ENCODE measurements at regions not wholly inside any gene's neighbourhood (a gene's known extent, or its start where the extent isn't known, plus 50 kb on each side); places are given as distances from the start of the nearest gene placed in this dataset.
"Not testable (repeated sequence)": the region's sequence is repeated elsewhere in the genome, so short reads cannot be mapped to it uniquely, and the experiment has no call there.

DNA sequence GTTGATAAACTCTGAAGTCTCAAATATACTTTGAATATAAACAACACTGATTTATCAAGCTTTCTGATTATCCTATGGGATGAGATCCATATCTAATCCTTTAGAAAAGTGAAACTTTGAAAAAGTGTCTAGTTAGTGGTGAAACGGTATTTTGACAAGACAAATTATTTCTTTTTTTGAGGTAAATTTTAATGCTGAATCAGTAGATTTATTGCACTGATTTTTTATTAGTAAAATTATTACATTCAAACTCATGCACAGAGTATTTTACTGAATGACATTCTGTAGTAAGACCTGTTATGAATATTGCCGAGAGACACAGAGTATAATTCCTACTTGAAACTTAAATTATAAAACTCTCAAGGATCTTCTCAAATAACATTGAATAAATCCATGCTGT lies 679.1 kb upstream of the SPRY2 start:
- no peaks in the 10 kb centered on the region for H3K4me1 ChIP-seq (replicated peaks)
- H3K9me3 ChIP-seq = no peaks in the 10 kb centered on the region
- H3K27ac ChIP-seq = no peak overlapping the region
- DNase-seq (ENCODE audit: low spot score) = no peak
- 74% methylated on average over 2 of the region's 2 CpGs for WGBS
- no peaks in the 10 kb centered on the region for H3K27me3 ChIP-seq (replicated peaks; ENCODE audit: insufficient read depth)
- H3K36me3 ChIP-seq = no peaks in the 10 kb centered on the region
- intact Hi-C loops (cut with DNase I) = no loop called here
- TF ChIP-seq POLR2AphosphoS5 (IDR thresholded peaks at IDR 0.05) (no peak), POLR2A (IDR thresholded peaks at IDR 0.05) (no peak)
- TF ChIP-seq, protein P1, sequence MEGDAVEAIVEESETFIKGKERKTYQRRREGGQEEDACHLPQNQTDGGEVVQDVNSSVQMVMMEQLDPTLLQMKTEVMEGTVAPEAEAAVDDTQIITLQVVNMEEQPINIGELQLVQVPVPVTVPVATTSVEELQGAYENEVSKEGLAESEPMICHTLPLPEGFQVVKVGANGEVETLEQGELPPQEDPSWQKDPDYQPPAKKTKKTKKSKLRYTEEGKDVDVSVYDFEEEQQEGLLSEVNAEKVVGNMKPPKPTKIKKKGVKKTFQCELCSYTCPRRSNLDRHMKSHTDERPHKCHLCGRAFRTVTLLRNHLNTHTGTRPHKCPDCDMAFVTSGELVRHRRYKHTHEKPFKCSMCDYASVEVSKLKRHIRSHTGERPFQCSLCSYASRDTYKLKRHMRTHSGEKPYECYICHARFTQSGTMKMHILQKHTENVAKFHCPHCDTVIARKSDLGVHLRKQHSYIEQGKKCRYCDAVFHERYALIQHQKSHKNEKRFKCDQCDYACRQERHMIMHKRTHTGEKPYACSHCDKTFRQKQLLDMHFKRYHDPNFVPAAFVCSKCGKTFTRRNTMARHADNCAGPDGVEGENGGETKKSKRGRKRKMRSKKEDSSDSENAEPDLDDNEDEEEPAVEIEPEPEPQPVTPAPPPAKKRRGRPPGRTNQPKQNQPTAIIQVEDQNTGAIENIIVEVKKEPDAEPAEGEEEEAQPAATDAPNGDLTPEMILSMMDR (IDR thresholded peaks at IDR 0.05) = no peak
- no peak overlapping the region for H3K4me3 ChIP-seq

DNA sequence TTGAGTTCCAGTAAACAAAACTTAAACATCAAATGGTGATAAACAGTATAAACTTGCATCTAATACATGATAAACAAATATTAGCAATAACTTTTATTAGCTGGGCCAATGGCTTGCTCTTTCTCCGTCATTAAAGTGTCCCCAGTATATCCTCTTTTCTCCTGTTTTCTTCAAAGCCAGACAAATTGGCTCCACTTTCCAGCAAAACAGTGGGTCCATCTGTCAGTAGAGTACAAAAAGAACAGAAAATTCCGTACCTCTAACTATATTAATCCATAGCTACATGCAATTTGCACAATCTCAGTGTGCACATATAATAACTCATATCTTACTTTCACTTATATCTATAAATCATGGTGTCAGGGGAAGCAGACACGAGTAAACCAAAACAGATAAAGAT lies 678.0 kb upstream of the SPRY2 start:
- no peak for TF ChIP-seq POLR2A (IDR thresholded peaks at IDR 0.05)
- TF ChIP-seq, protein P1 (IDR thresholded peaks at IDR 0.05) = no peak
- TF ChIP-seq POLR2AphosphoS5 (IDR thresholded peaks at IDR 0.05) = no peak
- no peak overlapping the region for H3K27ac ChIP-seq
- no peak for DNase-seq (ENCODE audit: low spot score)
- no peaks in the 10 kb centered on the region for H3K9me3 ChIP-seq
- H3K4me3 ChIP-seq = no peak overlapping the region
- WGBS = 51% methylated on average over 3 of the region's 3 CpGs
- no peaks in the 10 kb centered on the region for H3K27me3 ChIP-seq (replicated peaks; ENCODE audit: insufficient read depth)
- intact Hi-C loops (cut with DNase I) = no loop called here
- no peaks in the 10 kb centered on the region for H3K4me1 ChIP-seq (replicated peaks)
- no peaks in the 10 kb centered on the region for H3K36me3 ChIP-seq

DNA sequence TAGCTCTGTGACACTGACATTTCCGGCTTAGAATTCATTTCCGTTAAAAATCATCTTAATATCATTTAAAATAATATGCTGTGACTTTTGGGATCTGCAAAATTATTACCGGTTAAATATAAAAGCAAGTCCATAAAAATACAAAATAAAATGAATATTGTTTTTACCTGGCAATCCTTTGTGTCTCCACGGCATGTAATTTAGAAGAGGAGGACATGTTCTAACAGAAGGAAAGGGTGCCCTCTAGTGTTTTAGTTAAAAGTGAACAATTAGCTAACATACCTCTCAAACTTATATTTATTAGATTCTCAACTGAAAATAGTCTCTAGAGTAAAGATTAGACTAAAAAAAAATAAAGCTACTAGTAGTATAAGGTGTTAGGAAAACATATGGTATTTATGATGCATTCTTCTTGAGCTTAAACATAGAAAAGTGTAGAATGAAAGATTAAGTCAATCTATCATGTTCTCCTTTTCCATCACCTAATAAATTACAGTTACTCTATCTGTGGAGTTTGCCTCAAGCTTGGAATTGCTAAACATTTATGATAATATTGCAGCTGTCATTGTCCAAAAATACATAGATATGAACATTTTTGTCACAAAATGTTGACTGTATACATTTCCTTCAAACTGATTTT lies 676.7 kb upstream of the SPRY2 start:
- no peaks in the 10 kb centered on the region for H3K36me3 ChIP-seq
- no peak for TF ChIP-seq POLR2AphosphoS5 (IDR thresholded peaks at IDR 0.05)
- TF ChIP-seq, protein P1 (IDR thresholded peaks at IDR 0.05) = peak; percentile 17 to 54 (median 44)
- no peak for TF ChIP-seq POLR2A (IDR thresholded peaks at IDR 0.05)
- WGBS = 22% methylated on average over 4 of the region's 4 CpGs
- H3K27ac ChIP-seq = no peak overlapping the region
- no peaks in the 10 kb centered on the region for H3K4me1 ChIP-seq (replicated peaks)
- H3K9me3 ChIP-seq = no peaks in the 10 kb centered on the region
- no peak for DNase-seq (ENCODE audit: low spot score)
- intact Hi-C loops (cut with DNase I) = no loop called here
- no peaks in the 10 kb centered on the region for H3K27me3 ChIP-seq (replicated peaks; ENCODE audit: insufficient read depth)
- no peak overlapping the region for H3K4me3 ChIP-seq

DNA sequence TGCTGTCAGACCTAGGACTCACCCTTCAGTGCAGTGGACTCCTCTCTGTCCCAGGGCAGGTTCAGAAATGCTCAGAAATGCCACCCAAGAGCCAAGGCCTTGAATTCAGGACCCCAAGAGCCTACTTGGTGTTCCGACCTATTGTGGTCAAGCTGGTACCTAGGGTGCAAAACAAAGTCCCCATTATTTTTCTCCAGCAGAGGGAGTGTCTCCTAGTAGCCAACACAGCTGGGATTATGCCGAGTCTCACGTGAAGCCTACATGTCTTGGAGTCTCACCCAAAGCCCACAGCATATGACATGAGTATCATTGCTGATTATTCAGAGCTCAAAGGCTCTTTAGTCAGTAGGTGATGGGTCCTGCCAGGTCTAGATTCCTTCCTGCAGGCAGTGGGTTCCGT lies 671.1 kb upstream of the SPRY2 start:
- no peaks in the 10 kb centered on the region for H3K4me1 ChIP-seq (replicated peaks)
- no peaks in the 10 kb centered on the region for H3K27me3 ChIP-seq (replicated peaks; ENCODE audit: insufficient read depth)
- H3K9me3 ChIP-seq = no peaks in the 10 kb centered on the region
- TF ChIP-seq POLR2AphosphoS5 (IDR thresholded peaks at IDR 0.05) = no peak
- TF ChIP-seq, protein P1 (IDR thresholded peaks at IDR 0.05) = no peak
- no peak for TF ChIP-seq POLR2A (IDR thresholded peaks at IDR 0.05)
- DNase-seq (ENCODE audit: low spot score) = no peak
- H3K36me3 ChIP-seq = no peaks in the 10 kb centered on the region
- 93% methylated on average over 4 of the region's 4 CpGs for WGBS
- intact Hi-C loops (cut with DNase I) = no loop called here
- H3K4me3 ChIP-seq = no peak overlapping the region
- H3K27ac ChIP-seq = no peak overlapping the region

DNA sequence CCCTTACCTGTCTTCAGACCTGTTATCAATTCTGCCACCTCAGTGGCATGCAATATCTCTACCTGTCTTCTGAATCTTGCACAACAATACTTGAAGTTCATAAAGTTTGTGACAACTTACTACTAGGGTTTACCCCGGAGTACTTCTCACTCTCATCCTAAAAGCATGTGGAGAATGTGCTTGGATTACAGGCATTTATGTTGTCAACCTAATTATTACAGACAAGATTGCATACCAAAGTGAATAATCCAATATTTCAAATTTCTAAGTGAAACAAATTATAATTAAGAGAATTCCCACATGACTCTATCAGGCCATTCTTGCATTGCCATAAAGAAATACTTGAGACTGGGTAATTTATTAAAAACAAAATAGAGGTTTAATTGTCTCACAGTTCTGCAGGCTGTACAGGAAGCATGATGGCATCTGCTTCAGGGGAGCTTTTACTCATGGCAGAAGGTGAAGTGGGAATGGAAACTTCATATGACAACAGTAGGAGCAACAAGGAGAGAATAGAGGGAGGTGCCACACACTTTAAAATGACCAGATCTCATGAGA lies 661.0 kb upstream of the SPRY2 start:
- intact Hi-C loops (cut with DNase I) = no loop called here
- TF ChIP-seq POLR2AphosphoS5 (IDR thresholded peaks at IDR 0.05) (no peak), POLR2A (IDR thresholded peaks at IDR 0.05) (no peak)
- TF ChIP-seq, protein P1 (IDR thresholded peaks at IDR 0.05) = no peak
- WGBS = 44% methylated on average over 1 of the region's 1 CpG
- Histone ChIP-seq H3K4me3 (no peak overlapping the region), H3K9me3 (no peaks in the 10 kb centered on the region), H3K27ac (no peak overlapping the region), H3K27me3 (replicated peaks; ENCODE audit: insufficient read depth) (no peaks in the 10 kb centered on the region), H3K36me3 (no peaks in the 10 kb centered on the region), H3K4me1 (replicated peaks) (no peaks in the 10 kb centered on the region)
- no peak for DNase-seq (ENCODE audit: low spot score)

DNA sequence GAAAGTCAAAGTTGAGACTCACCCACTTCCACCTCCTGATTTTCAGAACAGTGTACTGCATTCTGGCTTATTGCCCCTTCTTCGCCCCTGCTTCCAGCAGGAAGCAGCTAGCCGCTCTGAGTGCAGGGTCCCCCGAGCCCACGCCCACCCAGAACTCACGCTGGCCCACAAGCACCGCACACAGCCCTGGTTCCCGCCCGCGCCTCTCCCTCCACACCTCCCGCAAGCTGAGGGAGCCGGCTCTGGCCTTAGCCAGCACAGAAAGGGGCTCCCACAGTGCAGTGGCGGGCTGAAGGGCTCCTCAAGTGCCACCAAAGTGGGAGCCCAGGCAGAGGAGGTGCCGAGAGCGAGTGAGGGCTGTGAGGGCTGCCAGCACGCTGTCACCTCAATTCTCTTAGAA lies 657.7 kb upstream of the SPRY2 start:
- intact Hi-C loops (cut with DNase I) = not testable (repeated sequence)

More for the DNA sequence above, 657.7 kb upstream of the SPRY2 start:
- not testable (repeated sequence) for H3K27me3 ChIP-seq (replicated peaks; ENCODE audit: insufficient read depth); H3K9me3 ChIP-seq; H3K4me3 ChIP-seq; H3K4me1 ChIP-seq (replicated peaks); H3K36me3 ChIP-seq; H3K27ac ChIP-seq; DNase-seq (ENCODE audit: low spot score)
- WGBS = 88% methylated on average over 15 of the region's 15 CpGs
